ENCODE measurements at regions not wholly inside any gene's neighbourhood (a gene's known extent, or its start where the extent isn't known, plus 50 kb on each side); places are given as distances from the start of the nearest gene placed in this dataset.
"Not testable (repeated sequence)": the region's sequence is repeated elsewhere in the genome, so short reads cannot be mapped to it uniquely, and the experiment has no call there.

DNA sequence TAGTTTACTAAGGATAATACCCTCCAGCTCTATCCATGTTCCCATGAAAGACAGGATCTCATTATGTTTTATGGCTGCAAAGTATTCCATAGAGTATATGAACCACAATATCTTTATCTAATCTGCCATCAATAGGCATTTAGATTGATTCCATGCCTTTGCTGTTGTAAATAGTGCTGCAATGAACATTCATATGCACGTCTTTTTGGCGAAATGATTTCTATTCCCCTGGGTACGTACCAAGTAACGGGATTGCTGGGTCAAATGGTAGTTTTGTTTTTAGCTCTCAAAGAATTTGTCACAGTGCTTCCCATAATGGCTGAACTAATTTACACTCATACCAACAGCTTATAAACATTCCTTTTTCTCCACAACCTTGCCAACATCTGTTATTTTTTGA lies 750.9 kb downstream of the BRINP3 start:
- no peak for DNase-seq (ENCODE audit: insufficient read length, low spot score)
- TF ChIP-seq, protein P1, sequence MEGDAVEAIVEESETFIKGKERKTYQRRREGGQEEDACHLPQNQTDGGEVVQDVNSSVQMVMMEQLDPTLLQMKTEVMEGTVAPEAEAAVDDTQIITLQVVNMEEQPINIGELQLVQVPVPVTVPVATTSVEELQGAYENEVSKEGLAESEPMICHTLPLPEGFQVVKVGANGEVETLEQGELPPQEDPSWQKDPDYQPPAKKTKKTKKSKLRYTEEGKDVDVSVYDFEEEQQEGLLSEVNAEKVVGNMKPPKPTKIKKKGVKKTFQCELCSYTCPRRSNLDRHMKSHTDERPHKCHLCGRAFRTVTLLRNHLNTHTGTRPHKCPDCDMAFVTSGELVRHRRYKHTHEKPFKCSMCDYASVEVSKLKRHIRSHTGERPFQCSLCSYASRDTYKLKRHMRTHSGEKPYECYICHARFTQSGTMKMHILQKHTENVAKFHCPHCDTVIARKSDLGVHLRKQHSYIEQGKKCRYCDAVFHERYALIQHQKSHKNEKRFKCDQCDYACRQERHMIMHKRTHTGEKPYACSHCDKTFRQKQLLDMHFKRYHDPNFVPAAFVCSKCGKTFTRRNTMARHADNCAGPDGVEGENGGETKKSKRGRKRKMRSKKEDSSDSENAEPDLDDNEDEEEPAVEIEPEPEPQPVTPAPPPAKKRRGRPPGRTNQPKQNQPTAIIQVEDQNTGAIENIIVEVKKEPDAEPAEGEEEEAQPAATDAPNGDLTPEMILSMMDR (IDR thresholded peaks at IDR 0.05; ENCODE audit: insufficient read depth, missing control alignments), result no peak
- peak; percentile 21 for FAIRE-seq

DNA sequence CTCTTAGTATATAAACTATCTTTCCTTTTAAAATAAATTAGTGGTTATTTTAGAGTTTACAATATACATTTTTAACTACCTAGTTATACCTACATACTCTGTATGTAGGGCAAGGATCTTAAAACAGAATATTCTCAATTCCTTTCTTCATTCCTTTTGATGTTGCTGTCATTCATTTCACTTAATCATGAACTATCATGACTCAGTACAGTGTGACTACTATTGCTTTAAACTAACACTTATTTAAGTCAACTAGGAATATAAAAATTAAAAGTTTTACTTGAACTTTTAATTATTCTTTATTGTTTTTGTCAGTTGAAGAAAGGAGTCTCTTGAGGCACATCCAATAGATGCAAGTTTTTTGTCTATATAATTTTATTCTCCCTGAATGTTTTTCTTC lies 726.4 kb downstream of the BRINP3 start:
- TF ChIP-seq, protein P1 (IDR thresholded peaks at IDR 0.05; ENCODE audit: insufficient read depth, missing control alignments), result no peak
- FAIRE-seq (peak; percentile 75), DNase-seq (ENCODE audit: insufficient read length, low spot score) (no peak)

DNA sequence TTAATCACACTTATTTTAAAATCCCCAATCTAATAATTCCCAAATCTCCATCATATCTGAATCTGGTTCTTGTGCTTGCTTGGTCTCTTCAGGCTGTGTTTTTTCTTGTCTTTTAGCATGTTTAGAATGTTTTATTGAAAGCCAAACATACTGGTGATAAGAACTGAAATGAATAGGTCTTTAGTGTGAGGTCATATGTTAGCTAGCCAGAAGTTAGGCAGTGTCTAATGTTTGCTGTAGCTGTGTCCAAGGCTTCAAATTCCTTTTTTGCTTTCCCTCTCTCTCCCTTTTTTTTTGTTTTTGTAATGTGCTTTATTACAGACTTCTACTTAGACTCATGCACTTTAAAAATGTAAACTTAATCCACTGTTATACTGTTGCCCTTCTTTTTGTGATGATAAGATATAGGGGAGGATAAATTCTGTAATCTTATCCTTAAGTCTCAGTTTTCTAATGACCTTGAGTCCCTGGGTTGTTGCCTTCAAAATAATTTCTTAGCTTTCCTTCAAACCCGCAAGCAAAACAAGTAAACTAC lies 725.1 kb downstream of the BRINP3 start:
- FAIRE-seq (peak; percentile 80), DNase-seq (ENCODE audit: insufficient read length, low spot score) (no peak)
- TF ChIP-seq, protein P1 (IDR thresholded peaks at IDR 0.05; ENCODE audit: insufficient read depth, missing control alignments), result no peak

- DNase-seq (ENCODE audit: insufficient read length, low spot score); FAIRE-seq: not testable (repeated sequence)
Measured at GRCh38 chr1:189755100-189755499, 722.6 kb downstream of the BRINP3 start.

- FAIRE-seq, result peak; percentile 67
- no peak for DNase-seq (ENCODE audit: insufficient read length, low spot score)
- TF ChIP-seq, protein P1 (IDR thresholded peaks at IDR 0.05; ENCODE audit: insufficient read depth, missing control alignments), result no peak
Measured at GRCh38 chr1:189764391-189765320, 713.0 kb downstream of the BRINP3 start.

DNA sequence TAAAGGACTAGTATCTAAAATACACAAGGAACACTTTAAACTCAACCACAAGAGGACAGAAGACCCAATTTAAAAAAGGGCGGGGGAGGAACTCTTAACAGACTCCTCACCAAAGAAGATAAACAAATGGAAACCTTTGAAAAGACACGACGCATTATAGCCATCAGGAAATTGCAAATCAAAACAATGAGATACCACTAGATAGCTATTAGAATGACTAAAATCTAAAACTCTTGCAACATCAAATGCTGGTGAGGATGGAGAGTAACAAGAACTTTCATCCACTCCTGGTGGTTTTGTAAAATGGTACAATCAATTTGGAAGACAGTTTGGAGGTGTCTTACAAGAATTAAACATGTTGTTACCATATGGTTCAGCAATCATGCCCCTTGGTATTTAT lies 708.2 kb downstream of the BRINP3 start:
- FAIRE-seq, result no peak
- TF ChIP-seq, protein P1 (IDR thresholded peaks at IDR 0.05; ENCODE audit: insufficient read depth, missing control alignments), result no peak
- DNase-seq (ENCODE audit: insufficient read length, low spot score), result no peak

- DNase-seq (ENCODE audit: insufficient read length, low spot score) (no peak), FAIRE-seq (peak; percentile 38)
- TF ChIP-seq, protein P1 (IDR thresholded peaks at IDR 0.05; ENCODE audit: insufficient read depth, missing control alignments), result no peak
Measured at GRCh38 chr1:189774721-189775287, 702.9 kb downstream of the BRINP3 start.

All from D721Med (cell line).